ENCODE measurements at regions not wholly inside any gene's neighbourhood (a gene's known extent, or its start where the extent isn't known, plus 50 kb on each side); places are given as distances from the start of the nearest gene placed in this dataset.
A peak's percentile ranks its signal among the peaks of the same experiment; 100 is the strongest.
"Not testable (repeated sequence)": the region's sequence is repeated elsewhere in the genome, so short reads cannot be mapped to it uniquely, and the experiment has no call there.

DNA sequence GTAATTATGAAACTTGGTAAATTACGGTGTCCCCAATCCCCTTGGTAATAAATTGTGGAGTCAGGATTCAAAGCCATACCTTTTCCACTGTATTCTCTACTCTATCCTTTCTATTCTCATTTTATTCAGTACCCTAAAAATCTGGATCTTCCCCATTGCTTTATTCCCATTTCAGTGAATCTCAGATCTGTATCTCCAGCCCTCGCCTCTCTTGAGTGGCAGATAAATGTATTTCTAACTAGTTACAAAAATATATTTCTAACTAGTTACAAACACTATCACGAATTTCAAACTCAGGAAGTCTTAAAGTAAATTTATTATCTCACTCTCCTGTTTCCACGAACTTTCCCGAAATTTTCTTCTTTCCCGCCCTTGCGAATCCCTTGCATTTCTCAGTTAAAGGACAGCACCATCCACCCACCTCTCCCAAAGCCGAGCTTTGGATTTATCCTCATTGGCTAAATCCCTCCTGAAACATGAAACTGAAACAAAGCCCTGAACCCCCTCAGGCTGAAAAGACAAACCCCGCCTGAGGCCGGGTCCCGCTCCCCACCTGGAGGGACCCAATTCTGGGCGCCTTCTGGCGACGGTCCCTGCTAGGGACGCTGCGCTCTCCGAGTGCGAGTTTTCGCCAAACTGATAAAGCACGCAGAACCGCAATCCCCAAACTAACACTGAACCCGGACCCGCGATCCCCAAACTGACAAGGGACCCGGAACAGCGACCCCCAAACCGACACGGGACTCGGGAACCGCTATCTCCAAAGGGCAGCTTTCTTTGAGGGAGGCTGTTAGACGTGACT lies 164.3 kb upstream of the PABPC3 start:
- DNase-seq: no peak

DNA sequence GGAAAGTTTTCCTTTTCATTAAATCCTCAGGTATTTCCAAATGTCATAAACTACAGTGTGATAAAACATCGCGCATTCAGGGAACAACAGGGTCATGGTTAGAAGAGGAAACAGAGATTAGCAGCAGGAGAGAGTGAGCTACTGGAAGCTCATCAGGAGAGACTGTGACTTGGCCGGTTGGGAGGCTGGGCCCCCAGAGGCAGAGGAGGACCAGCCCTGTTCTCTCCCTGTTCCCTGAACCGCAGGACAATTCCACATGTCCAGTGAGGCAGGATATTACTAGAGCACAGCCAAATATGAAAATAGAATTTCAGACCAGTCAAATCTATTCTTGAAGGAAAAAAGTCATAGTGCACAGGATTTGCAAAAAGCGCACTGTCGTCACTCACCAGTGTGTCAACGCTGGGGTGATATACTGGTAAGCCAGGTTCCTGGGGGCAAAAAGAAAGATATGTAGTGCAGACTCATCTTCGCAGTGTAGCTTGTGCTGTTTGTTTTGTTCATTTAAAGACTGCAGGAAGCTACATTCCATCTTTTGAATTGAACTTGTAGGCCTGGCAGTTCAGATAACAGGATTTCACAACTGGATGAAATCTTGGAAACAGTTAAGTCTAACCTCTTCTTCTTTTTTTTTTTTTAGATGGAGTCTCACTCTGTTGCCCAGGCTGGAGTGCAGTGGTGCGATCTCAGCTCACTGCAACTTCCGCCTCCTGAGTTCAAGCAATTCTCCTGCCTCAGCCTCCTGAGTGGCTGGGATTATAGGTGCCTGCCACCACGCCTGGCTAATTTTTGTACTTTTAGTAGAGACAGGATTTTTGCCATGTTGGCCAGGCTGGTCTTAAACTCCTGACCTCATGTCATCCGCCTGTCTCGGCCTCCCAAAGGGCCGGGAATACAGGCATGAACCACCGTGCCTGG lies 162.6 kb upstream of the PABPC3 start:
- not testable (repeated sequence) for DNase-seq

DNA sequence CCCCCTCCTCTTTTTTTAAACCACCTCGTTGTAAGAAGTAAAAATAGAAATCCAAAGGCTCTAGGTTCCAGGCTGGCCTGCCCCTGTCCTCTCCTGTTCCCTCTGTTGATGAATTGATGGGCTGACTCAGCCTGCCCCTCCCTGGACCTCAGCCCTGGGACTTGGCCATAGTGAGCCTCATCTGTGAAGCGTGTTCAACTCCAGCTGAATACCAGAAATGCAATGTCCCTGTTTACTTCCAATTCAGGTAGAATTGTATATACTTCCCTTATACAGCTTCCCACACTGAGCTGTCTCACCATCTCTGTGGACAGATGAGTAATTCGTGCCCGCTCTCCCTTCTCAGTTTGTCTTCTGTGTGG lies 161.9 kb upstream of the PABPC3 start:
- DNase-seq: not testable (repeated sequence)

DNA sequence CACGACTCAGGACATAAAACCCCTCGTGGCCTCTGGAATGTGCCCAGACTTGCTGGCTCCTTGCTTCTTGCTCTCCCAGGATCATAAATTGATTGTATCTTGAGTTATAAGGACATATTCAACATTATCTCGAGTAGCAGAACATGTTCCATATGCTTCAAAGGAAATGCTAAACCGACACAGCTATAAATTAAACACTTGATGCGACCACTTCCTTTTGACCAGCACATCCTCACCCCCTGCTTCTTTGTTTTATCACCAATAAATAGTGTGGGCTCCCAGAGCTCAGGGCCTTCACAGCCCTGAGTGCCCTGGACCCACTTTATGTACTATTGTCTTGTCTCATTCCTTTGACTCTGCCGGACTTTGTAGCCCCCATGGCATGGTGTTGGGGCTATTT lies 157.0 kb upstream of the PABPC3 start:
- DNase-seq: no peak

DNA sequence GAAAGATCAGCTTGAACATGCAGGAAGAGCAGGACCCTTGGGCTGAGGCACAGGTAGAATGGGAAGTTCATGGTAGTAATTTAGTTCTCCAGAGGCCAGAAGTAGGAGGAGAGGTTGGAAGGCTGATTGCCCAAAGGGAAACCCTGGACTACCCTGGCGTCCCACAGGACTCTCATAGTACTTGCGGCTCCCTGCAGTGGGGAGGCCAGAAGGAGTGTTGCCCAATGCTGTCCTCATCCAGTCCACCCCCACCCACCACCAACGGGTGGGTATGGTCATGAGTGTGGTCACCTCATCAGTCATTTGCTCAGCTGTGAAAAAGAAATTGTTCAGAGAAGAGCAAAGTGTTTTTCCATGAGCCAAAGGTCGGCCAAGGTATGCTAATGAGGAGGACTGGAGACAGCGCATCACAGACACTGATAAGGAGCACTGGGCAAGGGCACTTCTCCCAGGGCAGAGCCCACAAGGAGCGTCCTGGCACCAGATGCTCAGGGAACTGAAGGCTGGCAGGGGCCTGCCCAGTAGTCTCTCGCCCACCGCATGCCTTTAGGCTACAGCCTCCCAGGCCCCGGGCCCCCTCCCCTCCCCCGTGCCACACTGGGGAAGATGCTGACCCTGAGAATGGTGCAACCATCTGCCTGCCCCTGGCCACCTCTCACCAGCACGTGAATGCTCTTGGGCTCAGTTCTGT lies 154.8 kb upstream of the PABPC3 start:
- not testable (repeated sequence) for DNase-seq

DNA sequence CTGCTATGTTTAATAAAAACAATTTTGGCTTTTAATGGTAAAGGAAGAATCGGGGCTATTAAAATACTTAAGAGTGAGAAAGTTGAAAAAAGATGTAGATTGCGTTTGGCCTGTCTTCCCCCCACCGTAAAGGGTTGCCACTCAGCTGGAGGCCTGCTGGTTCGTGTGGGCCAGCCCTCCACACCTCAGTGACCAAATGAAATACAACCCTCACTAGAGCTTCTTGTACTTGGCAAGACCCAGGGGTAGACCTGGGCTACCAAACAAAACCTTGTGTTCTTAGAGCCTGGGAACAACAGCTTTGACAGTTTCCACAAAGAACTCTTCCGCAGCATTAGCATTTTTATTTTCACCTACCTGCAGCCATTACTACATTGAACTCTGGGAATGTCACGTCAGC lies 152.8 kb upstream of the PABPC3 start:
- DNase-seq: no peak

DNA sequence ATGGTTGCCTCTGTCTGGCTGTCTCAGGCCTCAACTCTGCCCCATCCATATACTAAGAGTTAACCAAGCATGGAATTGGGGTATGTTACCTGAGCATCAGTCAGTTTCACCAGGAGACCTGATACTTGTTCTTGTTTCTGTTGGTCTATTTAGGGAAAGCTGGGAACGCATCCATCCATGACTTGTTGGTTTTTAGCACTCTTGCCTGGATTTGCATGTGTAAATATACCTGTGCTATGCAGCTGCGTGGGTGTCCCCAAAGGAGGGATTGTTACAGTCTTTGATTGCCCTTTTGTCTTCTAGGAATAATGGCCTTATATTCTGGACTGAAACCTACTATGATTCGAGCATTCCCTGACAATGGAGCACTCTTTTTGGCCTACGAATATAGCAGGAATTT lies 151.9 kb upstream of the PABPC3 start:
- not testable (repeated sequence) for DNase-seq

DNA sequence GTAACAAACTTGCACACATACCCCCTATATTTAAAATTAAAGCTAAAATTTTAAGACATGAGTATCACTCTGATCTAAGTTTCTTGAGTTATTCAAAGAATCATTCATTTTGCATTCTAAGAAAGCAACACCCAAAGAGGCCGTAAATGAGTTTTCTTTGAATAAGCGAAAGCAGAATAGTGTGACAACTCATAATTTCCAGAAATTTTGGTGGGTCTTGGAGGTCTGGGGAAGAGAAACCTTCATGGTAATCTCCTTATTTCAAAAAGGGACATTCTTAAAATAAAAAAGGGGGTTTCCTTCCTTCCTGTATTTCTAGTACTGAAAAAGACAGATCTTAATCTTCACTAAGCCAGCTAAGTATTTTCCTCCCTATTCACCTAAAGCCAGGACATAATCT lies 147.0 kb upstream of the PABPC3 start:
- DNase-seq: not testable (repeated sequence)

DNA sequence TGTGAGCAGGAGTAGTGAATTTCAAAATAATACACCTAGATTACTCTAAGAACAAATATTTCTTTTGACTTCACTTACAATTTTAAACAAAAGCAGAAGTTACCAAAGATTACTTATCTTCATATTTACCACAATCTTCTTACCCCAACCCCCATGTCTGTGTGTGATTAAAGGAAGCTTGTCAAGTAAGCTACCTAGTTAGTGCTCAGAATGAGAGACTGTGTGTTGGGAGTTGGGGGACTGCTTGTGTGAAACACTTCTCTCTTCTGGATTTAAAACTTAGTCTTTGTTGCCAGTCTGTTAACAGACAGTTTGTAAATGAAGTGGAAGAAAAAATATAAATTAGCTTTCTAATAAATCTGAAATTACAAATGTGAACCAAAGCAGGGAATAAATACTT lies 145.3 kb upstream of the PABPC3 start:
- not testable (repeated sequence) for DNase-seq

DNA sequence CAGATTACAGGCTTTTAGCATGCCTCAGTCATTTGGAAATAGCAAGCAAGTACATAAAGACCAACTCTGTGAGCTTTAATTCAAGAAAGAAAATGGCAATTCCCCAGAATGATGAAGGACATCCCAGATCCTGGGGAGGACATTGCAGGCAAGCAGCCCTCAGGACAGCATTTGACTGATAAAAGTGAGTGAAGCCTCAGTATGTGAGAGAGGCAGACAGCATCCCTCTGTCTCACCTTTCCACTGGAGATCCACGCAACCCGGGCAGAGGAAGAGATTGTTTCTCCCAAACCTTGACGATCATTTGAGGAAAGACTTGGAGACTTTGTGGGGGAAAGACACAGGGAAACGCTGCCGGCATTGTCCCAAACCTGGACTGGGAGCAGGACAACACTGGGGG lies 128.0 kb upstream of the PABPC3 start:
- not testable (repeated sequence) for DNase-seq

DNA sequence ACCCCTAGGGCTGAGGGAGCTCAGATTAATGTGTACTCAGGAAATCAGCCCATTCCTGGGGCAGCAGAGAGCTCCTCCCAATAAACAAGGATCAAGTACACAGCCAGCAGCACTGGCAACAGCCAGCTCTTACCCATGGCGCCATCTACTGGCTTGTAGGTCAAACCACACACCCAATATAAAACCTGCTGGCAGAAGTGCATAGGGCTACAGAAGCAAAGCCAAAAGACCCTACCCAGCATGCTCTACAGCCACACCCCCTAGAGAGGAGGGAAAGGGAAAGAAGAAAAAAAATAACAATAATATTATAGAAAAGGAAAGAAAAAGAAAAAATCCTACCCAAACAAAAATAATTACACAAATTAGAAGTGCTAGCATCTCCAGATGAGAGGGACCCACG lies 127.5 kb upstream of the PABPC3 start:
- DNase-seq: not testable (repeated sequence)

DNA sequence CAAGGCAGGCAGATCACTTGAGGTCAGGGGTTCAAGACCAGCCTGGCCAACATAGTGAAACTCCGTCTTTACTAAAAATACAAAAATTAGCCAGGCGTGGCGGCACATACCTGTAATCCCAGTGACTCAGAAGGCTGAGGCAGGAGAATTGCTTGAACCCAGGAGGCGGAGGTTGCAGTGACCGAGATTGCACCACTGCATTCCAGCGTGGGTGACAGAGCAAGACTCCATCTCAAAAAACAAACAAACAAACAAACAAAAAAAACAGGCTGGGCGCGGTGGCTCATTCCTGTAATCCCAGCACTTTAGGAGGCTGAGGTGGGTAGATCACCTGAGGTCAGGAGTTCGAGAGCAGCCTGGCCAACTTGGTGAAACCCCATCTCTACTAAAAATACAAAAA lies 122.8 kb upstream of the PABPC3 start:
- not testable (repeated sequence) for DNase-seq

DNA sequence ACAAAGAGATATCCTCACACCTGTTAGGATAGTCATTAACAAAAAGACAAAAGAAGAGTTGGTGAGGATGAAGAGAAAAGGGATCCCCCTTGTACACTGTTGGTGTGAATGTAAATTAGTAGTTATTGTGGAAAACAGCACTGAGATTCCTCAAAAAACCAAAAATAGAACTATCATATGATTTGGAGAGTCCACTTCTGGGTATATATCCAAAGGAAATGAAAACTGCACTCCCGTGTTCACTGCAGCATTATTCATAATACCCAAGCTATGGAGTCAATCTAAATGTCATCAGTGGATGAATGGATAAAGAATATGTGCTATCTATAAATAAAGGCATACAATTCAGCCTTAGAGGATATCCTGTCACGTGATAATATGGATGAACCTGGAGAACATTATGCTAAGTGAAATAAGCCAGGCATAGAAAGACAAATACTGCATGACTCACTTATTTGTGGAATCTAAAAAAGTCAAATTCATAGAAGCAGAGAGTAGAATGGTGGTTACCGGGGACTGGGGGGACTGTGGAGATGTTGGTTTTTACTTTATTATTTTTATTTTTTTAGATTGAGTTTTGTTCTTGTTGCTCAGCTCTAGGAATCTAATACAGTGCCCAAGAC lies 114.6 kb upstream of the PABPC3 start:
- DNase-seq: not testable (repeated sequence)

DNA sequence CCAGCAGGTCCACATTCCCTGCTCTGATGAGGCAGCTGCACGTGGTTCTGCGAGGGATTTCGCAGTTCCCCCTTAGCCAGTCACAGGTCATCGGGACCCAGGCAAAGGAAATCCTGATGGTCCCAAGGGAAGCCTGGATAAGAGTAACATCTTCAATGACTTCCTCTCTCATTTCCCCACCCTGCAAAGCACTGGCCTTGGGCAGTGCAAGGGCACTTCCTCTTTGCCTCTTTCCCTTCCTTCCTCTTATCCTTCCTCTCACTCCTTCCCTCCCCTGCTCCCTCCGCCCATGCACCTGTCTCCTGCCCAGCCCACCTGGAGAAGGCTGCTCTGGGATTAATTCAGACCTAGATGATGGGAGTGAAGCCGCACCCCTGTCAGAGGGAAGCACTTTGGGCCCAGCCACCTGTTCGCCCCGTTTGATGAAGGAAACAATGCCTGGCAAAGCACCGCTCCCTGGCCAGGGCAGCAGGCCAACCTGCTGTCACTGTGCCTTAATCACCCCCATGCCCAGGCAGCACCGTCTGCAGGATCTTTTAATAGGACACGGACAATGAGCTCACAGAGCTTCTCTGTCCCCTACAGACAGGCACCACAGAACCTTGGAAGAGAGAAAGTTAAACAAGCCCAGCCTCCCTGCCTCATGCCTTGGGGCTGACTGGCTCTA lies 113.5 kb upstream of the PABPC3 start:
- no peak for DNase-seq

DNA sequence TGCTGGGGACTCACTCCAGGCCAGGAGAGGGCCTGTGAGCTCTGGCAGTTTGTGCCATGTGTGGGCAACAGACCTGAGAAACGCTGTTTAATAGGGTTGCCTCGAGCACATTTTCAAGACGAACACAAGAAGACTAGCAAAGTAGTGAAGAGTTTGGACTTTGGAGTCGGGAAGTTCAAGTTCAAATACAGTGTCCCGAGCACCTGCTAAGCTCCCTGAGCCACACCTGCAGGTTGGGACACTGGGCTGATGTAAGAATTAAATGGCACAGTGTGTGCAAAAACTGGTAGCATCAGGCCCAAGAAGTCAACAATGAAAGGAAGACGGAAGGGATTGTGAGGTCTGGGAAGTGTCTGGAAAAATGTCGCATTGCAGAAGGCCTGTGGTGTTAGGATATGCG lies 112.8 kb upstream of the PABPC3 start:
- DNase-seq: no peak

DNA sequence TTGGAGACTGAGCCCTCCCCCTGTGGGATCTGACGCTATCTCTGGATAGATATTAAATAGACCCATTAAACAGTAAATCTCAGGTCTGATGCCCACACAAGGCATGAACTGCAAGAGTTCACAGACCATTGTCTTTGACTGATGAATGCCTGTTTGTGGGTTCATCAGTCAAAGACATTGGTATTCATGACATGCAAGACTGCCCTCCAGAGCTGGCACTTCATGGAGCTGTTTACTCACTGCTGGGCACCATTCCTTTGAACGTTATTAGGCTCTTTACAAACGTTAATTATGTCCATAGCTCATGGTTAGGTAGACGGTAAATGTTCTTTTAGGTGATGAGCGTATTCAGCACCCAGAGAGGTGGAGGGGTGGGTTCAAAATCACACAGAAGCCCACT lies 111.8 kb upstream of the PABPC3 start:
- DNase-seq: no peak

DNA sequence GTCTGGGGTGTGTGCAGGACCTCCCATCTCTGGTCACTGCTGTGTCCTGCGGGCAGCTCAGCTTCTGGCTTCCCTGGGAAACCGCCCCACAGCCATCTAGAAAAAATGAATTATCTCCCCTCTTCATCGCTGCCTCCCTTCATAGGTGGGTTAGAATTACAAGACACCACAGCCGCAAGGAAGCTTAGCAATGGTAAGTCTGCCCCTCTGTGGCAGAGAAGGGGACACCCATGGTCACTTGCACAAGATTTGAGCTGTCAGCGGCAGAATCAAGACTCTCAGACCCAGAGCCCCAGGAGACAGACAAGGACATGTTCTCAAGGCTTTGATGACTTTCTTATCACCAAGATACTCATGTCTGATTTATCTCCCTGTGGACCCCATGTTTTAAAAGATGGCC lies 110.8 kb upstream of the PABPC3 start:
- DNase-seq: no peak

DNA sequence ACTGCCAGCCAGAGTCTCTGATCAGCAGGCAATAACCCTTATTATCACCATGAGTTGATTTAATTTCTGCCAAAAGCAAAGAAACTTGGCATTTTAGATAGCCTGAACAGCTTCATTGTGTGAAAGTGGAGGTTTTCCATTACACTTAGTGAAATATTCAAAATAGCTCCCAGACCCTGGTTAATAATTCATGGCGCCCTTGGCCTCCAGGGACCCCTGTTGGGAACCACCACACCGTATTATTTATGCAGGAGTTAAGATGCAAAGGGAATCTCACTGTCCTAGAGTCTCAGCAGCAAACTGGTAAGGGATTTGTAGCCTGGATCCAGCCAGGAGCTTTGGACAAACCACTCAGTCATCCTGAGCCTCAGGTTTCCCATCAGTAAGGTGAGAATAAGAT lies 110.0 kb upstream of the PABPC3 start:
- DNase-seq: no peak

DNA sequence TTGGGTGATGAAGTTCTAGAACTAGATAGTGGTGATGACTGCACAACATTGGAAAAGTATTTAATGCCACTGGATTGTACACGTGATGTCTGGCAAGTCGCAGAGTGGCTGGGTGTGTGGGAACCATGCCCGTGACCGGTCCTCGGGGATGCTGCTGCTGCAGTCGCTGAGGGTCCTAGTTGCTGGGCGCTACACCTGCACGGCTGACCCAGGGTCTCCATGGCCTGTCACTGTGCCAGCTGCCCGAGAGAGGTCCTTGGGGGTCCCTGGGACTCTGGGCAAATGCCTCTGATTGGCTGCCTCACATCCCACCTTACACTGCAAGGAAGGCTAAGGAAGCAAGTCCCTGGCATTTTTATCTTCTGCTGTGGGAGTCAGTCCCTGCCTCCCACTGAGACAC lies 109.1 kb upstream of the PABPC3 start:
- no peak for DNase-seq

DNA sequence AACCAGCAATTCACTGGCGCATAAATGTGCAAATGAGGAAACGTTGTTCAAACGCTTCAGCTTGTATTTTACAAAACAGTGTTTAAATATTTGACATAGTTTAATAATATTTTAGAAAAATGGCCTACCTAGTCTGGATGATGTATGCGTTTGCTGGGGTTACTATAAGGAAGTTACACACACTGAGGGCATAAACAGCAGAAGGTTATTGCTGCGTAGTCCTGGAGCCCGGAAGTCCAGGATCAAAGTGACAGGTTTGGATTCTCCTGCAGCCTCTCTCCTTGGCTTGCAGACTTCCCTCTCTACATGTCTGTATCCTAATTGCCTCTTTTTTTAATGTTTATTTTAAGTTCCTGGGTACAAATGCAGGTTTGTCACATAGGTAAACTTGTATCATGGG lies 106.0 kb upstream of the PABPC3 start:
- DNase-seq: not testable (repeated sequence)

DNA sequence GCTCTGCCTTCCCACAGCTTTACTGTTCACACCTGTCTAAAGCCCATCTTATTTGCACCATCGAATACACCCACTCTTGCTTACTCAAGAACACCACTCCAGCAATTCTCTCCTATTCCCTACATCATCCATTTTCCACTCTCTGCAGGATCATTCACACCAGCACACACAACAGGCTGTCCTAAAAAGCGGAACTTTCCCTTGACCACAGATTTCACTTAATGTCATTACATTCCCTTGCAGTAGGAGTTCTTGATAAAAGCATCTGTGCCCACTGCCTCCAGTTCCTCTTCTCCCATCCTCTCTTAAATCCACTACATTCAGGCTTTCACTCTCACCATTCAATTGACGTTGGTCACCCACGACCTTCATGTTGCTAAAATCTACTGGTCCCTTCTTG lies 103.0 kb upstream of the PABPC3 start:
- DNase-seq: not testable (repeated sequence)

DNA sequence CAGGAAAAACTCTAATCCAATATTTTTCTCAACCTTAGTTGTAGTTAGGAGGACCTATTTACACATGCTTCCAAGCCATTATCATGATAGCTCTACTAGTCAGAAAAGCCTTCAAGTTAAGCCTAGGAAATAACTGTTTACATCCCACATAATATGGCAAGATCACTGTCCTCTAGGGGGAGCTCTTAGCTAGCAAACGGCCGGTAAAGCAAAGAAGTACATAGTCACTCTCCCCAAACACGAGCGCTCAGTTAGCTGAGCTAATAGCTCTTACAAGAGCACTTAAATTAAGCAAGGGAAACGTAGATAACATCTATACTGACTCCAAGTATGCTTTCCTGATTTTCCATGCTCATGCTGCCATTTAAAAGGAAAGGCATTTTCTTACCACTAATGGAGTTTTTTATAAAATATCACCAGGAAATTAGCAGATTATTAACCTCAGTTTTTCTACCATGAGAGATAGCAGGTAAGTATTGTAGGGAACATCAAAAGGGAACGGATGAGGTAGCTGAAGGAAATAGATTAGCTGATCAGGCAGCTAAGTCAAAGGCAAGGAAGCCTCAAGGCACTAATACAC lies 100.6 kb upstream of the PABPC3 start:
- peak; percentile 48 for DNase-seq

All from activated gamma-delta T cell treated with Interleukin-2 at 50 U/mL for 16 hours (primary cell).